Adrenal gland (tissue), 5 donors: ENCODE measurements at regions not wholly inside any gene's neighbourhood (a gene's known extent, or its start where the extent isn't known, plus 50 kb on each side); places are given as distances from the start of the nearest gene placed in this dataset.

Experiments
- CTCF ChIP-seq, 6 experiments: fragments of 450-650 bp in 4 of 6; fragments of 200-600 bp in 2 of 6; sonication (generic) in 1 of 6; IDR thresholded peaks; 1 replicate in 5 of 6; 2 replicates in 1 of 6; pipeline versions ENCODE4 v1.5.1 to v1.8.0; 2016 to 2021; ENCODE audit warnings: antibody characterized with exemption in 6 of 6, mild to moderate bottlenecking in 2 of 6, moderate library complexity in 1 of 6
- POLR2A ChIP-seq, 2 donors: fragments of 450-650 bp; IDR thresholded peaks; one replicate each; pipeline ENCODE4 v1.6.1; 2017; ENCODE audit warnings: antibody characterized with exemption in 2 of 2, mild to moderate bottlenecking in 2 of 2, moderate library complexity in 1 of 2
- donor health status: DM: no; HTN: no; CAD: no.

DNA sequence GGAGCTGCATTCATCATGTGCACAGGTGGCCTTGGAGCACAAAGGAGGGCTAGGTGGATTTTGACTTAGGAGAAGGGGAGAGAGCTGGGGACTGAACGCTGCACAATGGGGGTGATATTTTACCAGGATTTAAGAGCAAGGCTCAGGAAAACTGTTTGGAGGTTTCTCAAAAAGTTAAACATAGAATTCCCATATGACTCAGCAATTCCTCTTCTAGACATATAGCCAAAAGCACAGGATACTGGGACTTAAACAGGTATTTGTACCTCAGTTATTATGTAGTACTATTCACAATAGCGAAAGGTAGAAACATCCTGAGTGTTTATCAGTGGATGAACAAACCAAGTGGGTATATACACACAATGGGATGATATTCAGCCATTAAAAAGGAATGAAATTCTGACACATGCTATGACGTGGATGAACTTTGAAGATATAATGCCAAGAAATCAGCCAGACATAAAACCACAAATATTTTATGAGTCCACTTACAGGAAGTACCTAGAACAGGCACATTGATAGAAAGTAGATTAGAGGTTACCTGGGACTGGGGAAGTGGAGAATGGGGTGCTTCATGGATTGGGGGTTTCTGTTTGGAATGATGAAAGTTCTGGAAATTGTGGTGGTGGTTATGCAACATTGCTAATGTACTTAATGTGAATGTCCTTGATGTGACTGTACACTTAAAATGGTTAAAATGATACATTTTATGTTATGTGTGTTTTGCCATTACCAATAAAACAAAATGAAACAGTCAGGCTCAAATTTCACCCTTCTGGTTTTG, 216.9 kb downstream of the HAUS1 start:
- TF ChIP-seq CTCF (IDR thresholded peaks at IDR 0.05) (no peak), POLR2A (IDR thresholded peaks at IDR 0.05) (no peak)
